SH-SY5Y (cell line): ENCODE measurements at regions not wholly inside any gene's neighbourhood (a gene's known extent, or its start where the extent isn't known, plus 50 kb on each side); places are given as distances from the start of the nearest gene placed in this dataset.

Experiments used
- GATA2 ChIP-seq: IDR thresholded peaks from 2 replicates; pipeline ENCODE4 v1.6.1; 2011; ENCODE audit warnings: mild to moderate bottlenecking, low read depth, low read length
- GATA3 ChIP-seq: IDR thresholded peaks from 2 replicates; pipeline ENCODE4 v1.6.1; 2011; ENCODE audit warnings: low read depth, mild to moderate bottlenecking, low read length, moderate library complexity

- TF ChIP-seq GATA2 = no peak
- no peak for TF ChIP-seq GATA3
Observed at GRCh38 chr2:235350234-235350633, 143.6 kb upstream of the AGAP1 start.
